OCI-LY7 (cell line): ENCODE measurements at regions not wholly inside any gene's neighbourhood (a gene's known extent, or its start where the extent isn't known, plus 50 kb on each side); places are given as distances from the start of the nearest gene placed in this dataset.
"Not testable (repeated sequence)": the region's sequence is repeated elsewhere in the genome, so short reads cannot be mapped to it uniquely, and the experiment has no call there.

Source experiments
- BruUV-seq: library from RNA; stranded (reverse); fragments of 400-500 nt; replicated peaks from 2 replicates; lab custom pipeline; 2021; lab: Mats Ljungman, UMichigan
- CTCF ChIA-PET: fragments of 300-600 bp; sonication (Branson Sonifier 250); formaldehyde crosslinking; loops from one replicate; lab custom pipeline; 2022; ENCODE audit warnings: antibody characterized with exemption; ENCODE audit not compliant: unreplicated experiment; lab: Charles Lee
- POLR2A ChIA-PET: fragments of 300-600 bp; sonication (Branson Sonifier 250); formaldehyde crosslinking; loops from one replicate; lab custom pipeline; 2022; ENCODE audit warnings: antibody characterized with exemption; lab: Charles Lee
- DNase-seq: peaks from one replicate; pipeline ENCODE4 v3.0.0-alpha.2; 2015; ENCODE audit warnings: low spot score
- H2AFZ ChIP-seq: fragments of 200-600 bp; sonication (generic), shearing (Covaris generic); 2 replicates; pipeline ENCODE4 v1.6.1; 2014; ENCODE audit warnings: mild to moderate bottlenecking, antibody characterized with exemption, low read length, moderate library complexity
- H3K27ac ChIP-seq: fragments of 200-600 bp; sonication (generic); 2 replicates; pipeline ENCODE4 v1.5.1; 2014; ENCODE audit warnings: mixed run types, low read depth, mild to moderate bottlenecking, moderate library complexity, low read length, inconsistent platforms; ENCODE audit not compliant: poor library complexity, severe bottlenecking
- H3K36me3 ChIP-seq: fragments of 200-600 bp; sonication (generic); 2 replicates; pipeline ENCODE4 v1.6.1; 2014; ENCODE audit warnings: mild to moderate bottlenecking, antibody characterized with exemption, low read length, moderate library complexity, mixed read lengths; ENCODE audit not compliant: insufficient read depth
- H3K4me1 ChIP-seq: fragments of 200-600 bp; sonication (generic); 2 replicates; pipeline ENCODE4 v1.5.1; 2014; ENCODE audit warnings: mild to moderate bottlenecking, low read length; ENCODE audit not compliant: insufficient read depth, poor library complexity, severe bottlenecking
- H3K4me2 ChIP-seq: fragments of 200-600 bp; sonication (generic); 2 replicates; pipeline ENCODE4 v1.6.1; 2014; ENCODE audit warnings: mild to moderate bottlenecking, low read length
- H3K4me3 ChIP-seq: fragments of 200-600 bp; sonication (generic); 2 replicates; pipeline ENCODE4 v1.5.1; 2014; ENCODE audit warnings: mild to moderate bottlenecking, low read depth, low read length; ENCODE audit not compliant: poor library complexity, severe bottlenecking
- H3K79me2 ChIP-seq: fragments of 200-600 bp; sonication (generic); 2 replicates; pipeline ENCODE4 v1.6.1; 2016; ENCODE audit warnings: low read depth, mild to moderate bottlenecking, low read length, moderate library complexity, mixed read lengths; ENCODE audit not compliant: insufficient read depth
- H3K9me2 ChIP-seq: fragments of 200-600 bp; sonication (generic); 2 replicates; pipeline ENCODE4 v1.6.1; 2016; ENCODE audit warnings: mild to moderate bottlenecking, low read length, mixed read lengths; ENCODE audit not compliant: insufficient read depth
- H3K9me3 ChIP-seq: fragments of 200-600 bp; sonication (generic); 2 replicates; pipeline ENCODE4 v1.6.1; 2014; ENCODE audit warnings: mild to moderate bottlenecking, mixed run types, low read length, mixed read lengths
- H4K20me1 ChIP-seq: fragments of 200-600 bp; sonication (generic); 2 replicates; pipeline ENCODE4 v1.6.1; 2014; ENCODE audit warnings: mild to moderate bottlenecking, antibody characterized with exemption, low read length, moderate library complexity, mixed read lengths; ENCODE audit not compliant: insufficient read depth
- CTCF ChIP-seq: fragments of 200-600 bp; sonication (generic); conservative IDR thresholded peaks from 2 replicates; pipeline ENCODE4 v1.5.1; 2014; ENCODE audit warnings: mild to moderate bottlenecking, antibody characterized with exemption, low read length, moderate library complexity, mixed read lengths
- EZH2phosphoT487 ChIP-seq: fragments of 200-600 bp; sonication (generic); IDR thresholded peaks from 2 replicates; pipeline ENCODE4 v1.6.1; 2018; ENCODE audit warnings: low read depth, borderline replicate concordance, mild to moderate bottlenecking, mixed run types, antibody characterized with exemption, low read length, moderate library complexity, mixed read lengths
- intact Hi-C: fragments of 100-400 bp; cut with micrococcal nuclease; formaldehyde crosslinking; loops from one replicate; pipeline ENCODE4 v1.10.0; 2022; ENCODE audit not compliant: unreplicated experiment

- no peaks in the 10 kb centered on the region for H3K4me1 ChIP-seq
- CTCF ChIA-PET: no interaction called here
- H3K79me2 ChIP-seq: no peaks in the 10 kb centered on the region
- TF ChIP-seq CTCF: no peak
- no peak overlapping the region for H2AFZ ChIP-seq
- no peak for DNase-seq
- no peaks in the 10 kb centered on the region for H4K20me1 ChIP-seq
- no peaks in the 10 kb centered on the region; the same call in 1 of the 2 replicates for H3K9me3 ChIP-seq
- H3K4me3 ChIP-seq: no peak overlapping the region
- BruUV-seq: no TSS peak
- no peak overlapping the region for H3K4me2 ChIP-seq
- no peak overlapping the region for H3K27ac ChIP-seq
- H3K36me3 ChIP-seq: no peaks in the 10 kb centered on the region
- no peaks in the 10 kb centered on the region for H3K9me2 ChIP-seq
- POLR2A ChIA-PET: no interaction called here
- intact Hi-C loops: no loop called here
These were observed 250.4 kb upstream of the CDH12 start for GRCh38 chr5:23103566-23103965.

- H3K9me3 ChIP-seq, H4K20me1 ChIP-seq, BruUV-seq, H3K36me3 ChIP-seq, intact Hi-C loops, H3K27ac ChIP-seq, CTCF ChIA-PET, DNase-seq, H3K9me2 ChIP-seq, H2AFZ ChIP-seq, POLR2A ChIA-PET, H3K79me2 ChIP-seq, H3K4me3 ChIP-seq, H3K4me2 ChIP-seq, H3K4me1 ChIP-seq: not testable (repeated sequence)
These were observed 242.3 kb upstream of the CDH12 start for GRCh38 chr5:23095418-23095817.

- H2AFZ ChIP-seq: no peak overlapping the region
- H4K20me1 ChIP-seq: no peaks in the 10 kb centered on the region
- CTCF ChIA-PET: no interaction called here
- no peaks in the 10 kb centered on the region for H3K9me3 ChIP-seq
- no peak for TF ChIP-seq CTCF
- no peak for TF ChIP-seq EZH2phosphoT487
- no peaks in the 10 kb centered on the region for H3K9me2 ChIP-seq
- BruUV-seq: no TSS peak
- H3K79me2 ChIP-seq: no peaks in the 10 kb centered on the region
- H3K4me3 ChIP-seq: no peak overlapping the region
- no peaks in the 10 kb centered on the region for H3K4me1 ChIP-seq
- intact Hi-C loops: no loop called here
- no peak overlapping the region for H3K27ac ChIP-seq
- no peak overlapping the region for H3K4me2 ChIP-seq
- POLR2A ChIA-PET: interaction anchor here (0.7 to 1.5 kb wide), 2 partner anchors 8 to 168 kb away, joined by 3 to 4 read pairs; no protein-coding TSS in a partner anchor
- no peaks in the 10 kb centered on the region for H3K36me3 ChIP-seq
- DNase-seq: no peak
These were observed 236.1 kb upstream of the CDH12 start for GRCh38 chr5:23089286-23089685.
